CD8-positive, alpha-beta memory T cell (primary cell): ENCODE measurements at regions not wholly inside any gene's neighbourhood (a gene's known extent, or its start where the extent isn't known, plus 50 kb on each side); places are given as distances from the start of the nearest gene placed in this dataset.
"Not testable (repeated sequence)": the region's sequence is repeated elsewhere in the genome, so short reads cannot be mapped to it uniquely, and the experiment has no call there.

Source experiments
- CTCF ChIA-PET: fragments of 350-600 bp; sonication (Branson Sonifier 250); formaldehyde crosslinking; loops from one replicate; lab custom pipeline; 2021; ENCODE audit warnings: antibody characterized with exemption; lab: Charles Lee
- POLR2A ChIA-PET: fragments of 350-600 bp; sonication (Branson Sonifier 250); formaldehyde crosslinking; loops from one replicate; lab custom pipeline; 2021; ENCODE audit warnings: antibody characterized with exemption; lab: Charles Lee
- DNase-seq, 5 donors: peaks; one replicate each; pipeline versions ENCODE4 v3.0.0 to v3.0.0-alpha.2; 2020 to 2022; ENCODE audit warnings: mixed read lengths in 1 of 5
- H3K27ac ChIP-seq: one replicate; pipeline ENCODE4 v1.7.0; 2013; ENCODE audit warnings: low read depth, mild to moderate bottlenecking, low read length, moderate library complexity
- H3K27me3 ChIP-seq: 2 replicates; pipeline ENCODE4 v1.7.0; 2013; ENCODE audit warnings: low read length, mild to moderate bottlenecking; ENCODE audit not compliant: insufficient read depth, poor library complexity, severe bottlenecking
- H3K36me3 ChIP-seq: 2 replicates; pipeline ENCODE4 v1.7.0; 2013; ENCODE audit warnings: mild to moderate bottlenecking, low read length, moderate library complexity; ENCODE audit not compliant: insufficient read depth
- H3K4me1 ChIP-seq: 2 replicates; pipeline ENCODE4 v1.7.0; 2013; ENCODE audit warnings: mild to moderate bottlenecking, low read length, moderate library complexity; ENCODE audit not compliant: insufficient read depth
- H3K4me3 ChIP-seq: 2 replicates; pipeline ENCODE4 v1.7.0; 2013; ENCODE audit warnings: mild to moderate bottlenecking, low read length
- H3K9me3 ChIP-seq: 2 replicates; pipeline ENCODE4 v1.7.0; 2013; ENCODE audit warnings: mild to moderate bottlenecking, low read length
- H3K27ac Mint-ChIP-seq, 8 donors: one replicate each; pipeline ENCODE4 v1.8.0; 2020 to 2021; ENCODE audit warnings: mixed read lengths in 8 of 8, mild to moderate bottlenecking in 6 of 8, inconsistent platforms in 3 of 8, moderate library complexity in 3 of 8
- H3K27me3 Mint-ChIP-seq, 2 donors: one replicate each; pipeline ENCODE4 v1.8.0; 2020 to 2021; ENCODE audit warnings: mixed read lengths in 2 of 2, mild to moderate bottlenecking in 1 of 2, moderate library complexity in 1 of 2
- H3K36me3 Mint-ChIP-seq, 3 donors: one replicate each; pipeline ENCODE4 v1.8.0; 2020 to 2021; ENCODE audit warnings: mixed read lengths in 3 of 3, inconsistent platforms in 1 of 3, mild to moderate bottlenecking in 1 of 3
- H3K4me1 Mint-ChIP-seq, 3 donors: one replicate each; pipeline ENCODE4 v1.8.0; 2020 to 2021; ENCODE audit warnings: mixed read lengths in 3 of 3, inconsistent platforms in 1 of 3, mild to moderate bottlenecking in 1 of 3
- H3K4me3 Mint-ChIP-seq, 7 donors: one replicate each; pipeline ENCODE4 v1.8.0; 2020 to 2021; ENCODE audit warnings: mixed read lengths in 7 of 7, mild to moderate bottlenecking in 6 of 7, moderate library complexity in 4 of 7, inconsistent platforms in 2 of 7
- H3K9me3 Mint-ChIP-seq, 5 donors: one replicate each; pipeline ENCODE4 v1.8.0; 2020 to 2022; ENCODE audit warnings: mixed read lengths in 5 of 5, mild to moderate bottlenecking in 3 of 5, moderate library complexity in 2 of 5, inconsistent platforms in 1 of 5

DNA sequence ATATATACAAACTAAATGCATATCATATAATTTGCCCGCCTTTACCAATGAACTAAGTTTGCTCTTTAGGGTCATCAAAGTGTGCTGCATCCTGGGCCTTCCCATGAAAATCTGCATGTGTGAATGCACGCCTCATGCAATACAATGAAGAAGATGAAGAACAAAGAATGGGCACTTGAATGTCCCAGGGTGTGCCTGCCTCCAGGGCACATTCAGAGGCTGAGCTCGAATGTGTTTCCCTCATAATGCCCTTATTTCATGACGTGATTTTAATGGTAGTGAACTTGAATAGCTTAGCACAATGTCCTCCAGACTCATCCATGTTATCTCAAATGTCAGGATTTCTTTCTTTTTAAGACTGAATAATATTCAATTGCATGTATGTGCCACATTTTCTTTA, 824.9 kb downstream of the TNS3 start:
- ChIA-PET CTCF (no interaction called here), POLR2A (no interaction called here)
- H3K36me3 Mint-ChIP-seq, result no peaks in the 10 kb centered on the region
- H3K4me1 Mint-ChIP-seq, result no peaks in the 10 kb centered on the region
- Histone ChIP-seq H3K36me3 (no peaks in the 10 kb centered on the region), H3K27ac (no peak overlapping the region), H3K27me3 (no peaks in the 10 kb centered on the region), H3K9me3 (no peaks in the 10 kb centered on the region), H3K4me3 (no peak overlapping the region), H3K4me1 (no peaks in the 10 kb centered on the region)
- H3K27ac Mint-ChIP-seq, result no peak overlapping the region
- no peak for DNase-seq
- peaks cover 0 to 7% (median 5%) of the 10 kb centered on the region in 5 donors for H3K9me3 Mint-ChIP-seq
- H3K27me3 Mint-ChIP-seq, result no peaks in the 10 kb centered on the region
- no peak overlapping the region for H3K4me3 Mint-ChIP-seq

DNA sequence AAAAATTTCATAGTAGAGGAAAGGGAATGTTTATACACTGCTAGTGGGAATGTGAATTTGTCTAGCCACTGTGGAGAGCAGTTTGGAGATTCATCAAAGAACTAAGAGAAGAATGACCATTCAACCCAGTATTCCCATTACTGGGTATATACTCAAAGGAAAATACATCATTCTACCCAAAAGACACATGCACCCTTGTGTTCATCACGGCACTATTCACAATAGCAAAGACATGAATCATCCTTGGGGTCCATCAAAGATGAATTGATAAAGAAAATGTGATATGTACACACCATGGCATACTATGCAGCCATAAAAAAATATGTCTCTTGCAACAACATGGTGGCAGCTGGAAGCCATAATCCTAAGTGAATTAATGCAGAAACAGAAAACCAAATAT, 825.7 kb downstream of the TNS3 start:
- Mint-ChIP-seq H3K9me3 (peaks cover under 1 to 10% (median 3%) of the 10 kb centered on the region in 5 donors), H3K36me3 (no peaks in the 10 kb centered on the region), H3K27me3 (no peaks in the 10 kb centered on the region), H3K4me1 (no peaks in the 10 kb centered on the region), H3K27ac (no peak overlapping the region), H3K4me3 (no peak overlapping the region)
- H3K4me3 ChIP-seq, result no peak overlapping the region
- POLR2A ChIA-PET, result no interaction called here
- H3K4me1 ChIP-seq, result no peaks in the 10 kb centered on the region
- no peaks in the 10 kb centered on the region for H3K36me3 ChIP-seq
- H3K27ac ChIP-seq, result no peak overlapping the region
- DNase-seq, result no peak
- CTCF ChIA-PET, result no interaction called here
- no peaks in the 10 kb centered on the region for H3K27me3 ChIP-seq
- H3K9me3 ChIP-seq, result no peaks in the 10 kb centered on the region

DNA sequence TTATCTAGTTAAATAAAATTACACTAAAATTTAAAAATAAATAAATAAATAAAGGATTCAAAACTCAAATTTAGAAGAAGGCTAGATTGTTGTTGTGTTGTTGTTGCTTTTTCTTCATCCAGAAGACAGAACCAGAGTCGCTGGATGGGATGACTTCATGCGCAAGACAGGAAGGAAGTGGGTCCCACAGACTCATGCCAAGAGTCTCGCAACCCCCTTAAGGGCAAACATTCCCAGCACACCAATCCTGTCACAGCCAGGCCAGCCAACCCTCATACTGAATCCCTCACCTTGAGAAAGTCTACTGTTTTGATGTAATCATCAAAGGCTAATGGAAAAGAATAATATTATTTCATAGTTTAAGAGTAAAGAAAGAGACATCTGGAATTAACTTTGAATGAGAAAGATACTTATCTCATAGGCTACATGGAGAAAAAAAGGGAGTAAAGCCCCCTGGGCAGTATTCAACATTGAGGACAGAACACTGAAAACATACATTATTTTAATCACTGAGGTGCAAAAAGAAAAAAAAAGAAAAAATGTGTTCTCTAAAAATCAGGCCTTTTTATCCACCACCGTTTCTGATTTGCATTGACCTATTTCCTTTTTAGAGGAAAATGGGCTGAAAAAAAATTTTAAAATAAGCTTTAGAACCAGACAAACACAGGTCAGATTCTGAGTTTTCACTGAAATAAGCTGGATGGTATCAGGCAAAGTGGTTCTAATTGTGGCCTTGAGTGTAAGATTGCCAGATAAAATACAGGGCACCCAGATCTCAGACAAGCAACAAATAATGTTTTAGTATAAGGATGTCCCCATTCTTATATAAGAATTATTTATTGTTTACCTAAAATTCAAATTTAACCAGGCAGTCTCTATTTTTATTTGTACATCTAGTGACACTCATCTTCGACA, 826.5 kb downstream of the TNS3 start:
- Histone ChIP-seq H3K36me3 (no peaks in the 10 kb centered on the region), H3K27ac (no peak overlapping the region), H3K4me1 (no peaks in the 10 kb centered on the region), H3K27me3 (no peaks in the 10 kb centered on the region), H3K9me3 (no peaks in the 10 kb centered on the region), H3K4me3 (no peak overlapping the region)
- Mint-ChIP-seq H3K4me1 (no peaks in the 10 kb centered on the region), H3K27me3 (no peaks in the 10 kb centered on the region), H3K9me3 (peaks cover 3 to 13% (median 5%) of the 10 kb centered on the region in 5 donors), H3K36me3 (no peaks in the 10 kb centered on the region), H3K27ac (no peak overlapping the region), H3K4me3 (no peak overlapping the region)
- ChIA-PET POLR2A (no interaction called here), CTCF (no interaction called here)
- DNase-seq, result no peak

DNA sequence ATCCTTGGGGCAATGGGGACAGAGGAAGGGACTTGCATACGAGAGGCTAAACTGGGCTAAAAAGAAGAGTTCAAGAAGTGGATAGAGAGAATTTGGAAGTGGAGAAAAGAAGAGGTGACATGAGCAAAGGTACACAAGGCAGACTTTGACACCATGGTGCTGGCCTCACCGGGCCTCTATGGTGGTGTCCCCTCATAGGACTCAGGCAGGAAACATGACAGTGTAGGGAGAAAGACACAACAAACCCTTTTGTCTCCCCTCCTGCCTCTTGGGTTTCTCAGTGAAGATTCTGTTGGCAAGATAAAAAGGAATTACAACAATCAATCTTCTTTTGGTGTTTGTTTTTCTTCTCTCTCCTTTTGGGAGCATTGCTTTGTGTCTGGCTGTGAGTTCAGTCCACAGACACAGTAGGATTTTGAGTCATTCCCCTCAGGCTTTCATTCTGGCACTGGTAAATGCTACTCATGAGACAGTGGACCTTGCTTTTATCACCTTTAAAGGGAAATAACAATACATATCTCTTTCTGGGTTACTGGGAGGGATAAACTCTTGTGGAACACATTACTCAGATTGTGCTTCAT, 827.7 kb downstream of the TNS3 start:
- no peaks in the 10 kb centered on the region for H3K27me3 Mint-ChIP-seq
- H3K36me3 ChIP-seq, result no peaks in the 10 kb centered on the region
- H3K9me3 Mint-ChIP-seq, result peaks cover 4 to 18% (median 6%) of the 10 kb centered on the region in 5 donors
- no peaks in the 10 kb centered on the region for H3K9me3 ChIP-seq
- POLR2A ChIA-PET, result no interaction called here
- no peaks in the 10 kb centered on the region for H3K4me1 Mint-ChIP-seq
- no peak overlapping the region for H3K4me3 ChIP-seq
- H3K4me1 ChIP-seq, result no peaks in the 10 kb centered on the region
- H3K27ac ChIP-seq, result no peak overlapping the region
- H3K27me3 ChIP-seq, result no peaks in the 10 kb centered on the region
- H3K4me3 Mint-ChIP-seq, result no peak overlapping the region
- no peak for DNase-seq
- no peak overlapping the region for H3K27ac Mint-ChIP-seq
- H3K36me3 Mint-ChIP-seq, result no peaks in the 10 kb centered on the region
- CTCF ChIA-PET, result no interaction called here

DNA sequence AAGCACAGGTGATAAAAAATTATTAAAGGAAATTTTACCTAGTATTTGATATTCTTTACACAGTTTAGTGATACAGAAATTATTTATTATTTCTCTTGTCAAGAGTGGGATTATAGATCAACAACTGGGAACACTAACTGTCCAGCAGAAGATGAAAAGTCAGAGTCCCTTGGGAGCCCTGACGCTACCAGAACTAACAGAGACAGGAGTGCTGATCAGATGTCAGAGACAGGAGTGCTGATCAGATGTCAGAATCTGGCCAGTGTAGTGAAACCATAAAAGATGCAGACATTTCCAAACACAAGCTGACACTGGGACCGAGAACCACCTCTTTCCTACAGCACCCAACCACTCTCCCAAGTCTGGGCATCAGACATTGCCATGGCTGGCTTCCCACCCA, 828.2 kb downstream of the TNS3 start:
- no peaks in the 10 kb centered on the region for H3K4me1 Mint-ChIP-seq
- H3K27me3 Mint-ChIP-seq, result no peaks in the 10 kb centered on the region
- Histone ChIP-seq H3K36me3 (no peaks in the 10 kb centered on the region), H3K4me3 (no peak overlapping the region), H3K9me3 (no peaks in the 10 kb centered on the region), H3K4me1 (no peaks in the 10 kb centered on the region), H3K27ac (no peak overlapping the region), H3K27me3 (no peaks in the 10 kb centered on the region)
- ChIA-PET POLR2A (no interaction called here), CTCF (no interaction called here)
- H3K4me3 Mint-ChIP-seq, result no peak overlapping the region
- peaks cover 4 to 19% (median 7%) of the 10 kb centered on the region in 5 donors for H3K9me3 Mint-ChIP-seq
- no peak for DNase-seq
- no peaks in the 10 kb centered on the region for H3K36me3 Mint-ChIP-seq
- H3K27ac Mint-ChIP-seq, result no peak overlapping the region

DNA sequence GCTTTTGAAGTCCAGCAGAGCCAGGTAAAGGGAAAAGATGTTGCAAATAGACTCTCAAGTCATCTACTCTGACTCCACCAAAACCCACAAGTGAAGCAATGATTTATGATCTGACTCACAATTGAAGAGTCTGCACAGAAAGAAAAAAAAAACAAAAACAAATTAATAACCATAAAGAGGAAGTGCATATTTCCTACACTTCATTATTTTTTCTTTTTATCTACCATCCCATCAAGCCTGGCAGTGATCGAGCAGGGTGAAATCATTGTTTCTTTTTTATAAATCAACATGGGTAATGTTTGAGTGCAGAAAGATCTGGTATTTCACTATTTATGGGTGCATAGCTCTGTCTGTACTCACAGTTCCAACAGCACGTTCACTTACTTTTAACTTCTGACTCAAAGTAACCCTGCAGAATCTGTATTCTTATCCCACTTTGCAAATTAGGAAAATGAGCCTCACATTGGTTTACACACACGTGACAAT, 829.0 kb downstream of the TNS3 start:
- H3K4me3 Mint-ChIP-seq, result no peak overlapping the region

DNA sequence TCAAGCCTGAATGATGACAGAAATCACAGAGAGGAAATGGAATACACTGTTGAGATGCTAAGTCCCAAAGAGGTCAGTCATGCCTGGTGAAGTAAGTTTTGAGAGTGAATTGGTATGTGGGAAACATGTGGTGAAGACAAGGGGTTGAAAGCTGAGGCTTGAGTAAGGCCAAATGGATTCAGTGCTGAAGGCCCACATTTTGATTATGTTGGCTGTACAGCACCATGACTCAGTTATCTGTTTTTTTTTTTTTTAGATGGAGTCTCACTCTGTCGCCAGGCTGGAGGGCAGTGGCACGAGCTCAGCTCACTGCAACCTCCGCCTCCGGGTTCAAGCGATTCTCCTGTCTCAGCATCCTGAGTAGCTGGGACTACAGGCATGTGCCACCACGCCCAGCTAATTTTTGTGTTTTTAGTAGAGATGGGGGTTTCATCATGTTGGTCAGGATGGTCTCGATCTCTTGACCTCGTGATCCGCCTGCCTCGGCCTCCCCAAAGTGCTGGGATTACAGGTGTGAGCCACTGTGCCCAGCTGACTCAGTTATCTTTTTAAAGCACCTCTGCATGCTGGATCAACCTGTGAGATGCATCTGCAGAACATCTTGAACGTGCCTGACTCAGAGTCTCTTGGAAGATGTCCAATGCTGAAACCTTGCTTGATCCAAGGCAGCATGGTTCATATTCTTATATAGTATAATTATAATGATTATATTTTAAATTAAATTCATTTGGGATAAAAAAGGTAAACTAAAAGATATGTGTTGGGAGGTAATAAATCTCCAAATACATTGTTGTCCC, 829.8 kb downstream of the TNS3 start:
- H3K27ac Mint-ChIP-seq, H3K4me3 ChIP-seq, H3K27me3 ChIP-seq, CTCF ChIA-PET, H3K9me3 ChIP-seq, H3K36me3 ChIP-seq, H3K4me1 ChIP-seq, H3K27me3 Mint-ChIP-seq, H3K4me1 Mint-ChIP-seq, DNase-seq, POLR2A ChIA-PET, H3K36me3 Mint-ChIP-seq, H3K4me3 Mint-ChIP-seq, H3K27ac ChIP-seq: not testable (repeated sequence)
- peaks cover 4 to 14% (median 9%) of the 10 kb centered on the region in 5 donors for H3K9me3 Mint-ChIP-seq

More for the DNA sequence above, 829.0 kb downstream of the TNS3 start:
- Histone ChIP-seq H3K9me3 (no peaks in the 10 kb centered on the region), H3K4me3 (no peak overlapping the region), H3K27ac (no peak overlapping the region), H3K27me3 (no peaks in the 10 kb centered on the region), H3K36me3 (no peaks in the 10 kb centered on the region), H3K4me1 (no peaks in the 10 kb centered on the region)
- Mint-ChIP-seq H3K27ac (no peak overlapping the region), H3K4me1 (no peaks in the 10 kb centered on the region), H3K27me3 (no peaks in the 10 kb centered on the region), H3K9me3 (peaks cover 4 to 16% (median 9%) of the 10 kb centered on the region in 5 donors), H3K36me3 (no peaks in the 10 kb centered on the region)
- ChIA-PET CTCF (no interaction called here), POLR2A (no interaction called here)
- DNase-seq, result no peak

DNA sequence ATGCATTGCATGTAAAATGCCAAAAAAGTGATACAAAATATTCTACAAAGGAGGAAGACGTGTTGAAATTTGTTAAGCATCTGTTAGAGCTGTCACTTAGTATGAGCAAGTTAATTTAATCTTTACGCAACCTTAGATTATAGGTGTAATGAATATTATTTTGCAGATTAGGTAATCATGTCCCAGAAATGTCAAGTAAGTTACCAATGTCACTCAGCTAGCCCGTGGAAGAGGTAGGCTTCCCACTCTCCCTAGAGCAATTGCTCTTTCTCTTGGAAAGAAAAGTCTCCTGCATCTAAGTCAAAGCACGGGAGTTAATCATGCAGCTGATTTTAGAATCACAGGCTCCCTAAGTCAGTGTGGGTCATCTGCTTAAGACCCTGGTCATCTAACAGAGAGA, 830.4 kb upstream of the IGFBP3 start:
- Mint-ChIP-seq H3K9me3 (peaks cover 5 to 14% (median 8%) of the 10 kb centered on the region in 5 donors), H3K27ac (no peak overlapping the region), H3K27me3 (no peaks in the 10 kb centered on the region), H3K4me3 (no peak overlapping the region), H3K4me1 (no peaks in the 10 kb centered on the region), H3K36me3 (no peaks in the 10 kb centered on the region)
- H3K27me3 ChIP-seq, result no peaks in the 10 kb centered on the region
- H3K27ac ChIP-seq, result no peak overlapping the region
- H3K9me3 ChIP-seq, result no peaks in the 10 kb centered on the region
- no peak overlapping the region for H3K4me3 ChIP-seq
- no peaks in the 10 kb centered on the region for H3K4me1 ChIP-seq
- no peak for DNase-seq
- POLR2A ChIA-PET, result no interaction called here
- H3K36me3 ChIP-seq, result no peaks in the 10 kb centered on the region
- CTCF ChIA-PET, result no interaction called here
